A172 (cell line): ENCODE measurements at regions not wholly inside any gene's neighbourhood (a gene's known extent, or its start where the extent isn't known, plus 50 kb on each side); places are given as distances from the start of the nearest gene placed in this dataset.

Experiments used
- DNase-seq: peaks from one replicate; pipeline ENCODE4 v3.0.0-alpha.2; 2015; ENCODE audit warnings: low spot score

DNA sequence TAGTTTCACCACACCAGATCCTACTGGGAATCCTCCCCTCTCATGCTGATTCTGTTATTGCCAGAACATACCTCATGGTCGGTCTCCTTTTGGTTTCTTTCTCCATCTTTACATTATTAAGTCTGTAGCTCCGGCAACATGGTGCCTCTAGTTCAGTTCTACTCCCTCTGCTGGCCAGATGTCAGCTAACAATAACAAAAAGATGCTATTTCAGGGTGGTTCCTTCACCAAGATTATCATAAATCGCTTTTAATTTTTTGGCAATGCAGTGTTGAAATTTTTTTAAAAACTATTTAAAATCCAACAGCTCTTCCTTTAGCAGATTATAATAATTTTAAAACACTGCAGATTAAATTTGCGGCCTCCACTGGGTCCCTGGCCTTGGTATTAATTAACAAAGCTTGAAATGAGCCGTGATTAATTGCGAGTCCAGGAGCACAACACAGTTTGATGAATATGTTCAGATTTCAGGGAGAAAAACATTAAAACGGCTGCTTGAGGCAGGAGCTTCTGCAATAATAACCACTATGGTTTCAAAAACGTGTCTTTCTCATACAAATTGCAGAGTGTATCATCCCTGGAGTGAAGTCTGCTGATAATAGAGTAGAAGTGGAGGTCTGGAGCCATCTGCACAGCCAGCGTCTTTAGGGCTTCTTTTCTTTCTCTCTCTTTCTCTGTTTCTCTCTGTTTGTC, 492.9 kb upstream of the KIRREL3 start:
- no peak for DNase-seq

DNA sequence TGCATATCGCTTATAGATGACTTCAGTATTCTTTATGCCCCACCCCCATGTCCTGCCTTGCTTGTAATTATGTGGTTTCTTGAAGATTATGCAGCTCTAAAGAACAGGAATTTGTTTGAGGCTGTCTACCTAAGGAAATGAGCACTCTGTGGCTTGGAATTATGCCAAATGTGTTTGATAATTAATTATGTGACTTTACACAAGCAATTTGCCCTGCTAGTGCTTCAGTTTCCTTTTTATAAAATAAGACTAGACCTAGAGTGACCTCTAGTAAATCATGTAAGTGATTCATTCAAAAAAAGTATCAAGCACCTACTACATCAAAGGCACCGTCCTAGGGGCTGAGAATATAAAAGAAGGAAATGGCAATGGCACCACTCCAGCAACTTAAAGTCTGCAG, 491.5 kb upstream of the KIRREL3 start:
- peak; percentile 1 for DNase-seq

GRCh38 chr11:127491589-127491988, 491.0 kb upstream of the KIRREL3 start:
- DNase-seq = no peak

DNA sequence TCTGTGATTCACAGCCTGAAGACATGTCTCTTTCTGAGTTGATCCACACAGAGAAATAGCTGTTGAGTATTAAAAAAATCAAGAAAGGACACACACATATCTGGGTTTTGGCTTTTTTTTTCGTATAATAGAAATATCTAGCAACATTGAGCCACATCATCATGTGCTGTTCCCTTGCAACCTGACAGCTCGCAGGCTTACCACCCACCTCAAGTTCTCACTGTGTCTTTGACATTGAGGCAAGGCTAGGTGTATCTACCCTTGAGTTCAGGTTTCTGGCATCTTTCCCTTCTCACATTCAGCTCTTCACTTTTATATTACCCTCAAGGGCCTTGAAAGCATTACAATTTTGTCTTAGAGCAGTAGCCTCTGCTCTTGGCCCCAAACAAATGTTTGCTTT, 490.3 kb upstream of the KIRREL3 start:
- DNase-seq = no peak

DNA sequence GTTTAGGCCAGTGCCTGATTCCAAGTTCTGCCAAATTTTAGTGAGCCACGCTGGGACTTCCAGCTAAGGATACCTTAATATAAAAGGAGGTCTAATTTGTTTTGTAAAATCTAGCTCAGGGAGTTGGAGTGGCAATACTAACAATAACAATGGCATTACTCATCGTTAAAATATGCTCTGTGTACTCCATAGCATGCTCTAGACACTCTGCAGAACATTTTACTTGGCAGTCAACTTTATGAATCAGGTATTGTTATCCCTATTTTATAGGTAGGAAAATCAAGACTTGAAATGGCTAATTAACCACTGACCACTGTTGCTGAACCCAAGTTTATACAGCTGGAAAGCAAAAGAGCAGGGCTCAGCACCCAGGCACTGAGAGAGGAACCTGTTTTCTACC, 485.0 kb upstream of the KIRREL3 start:
- DNase-seq = peak; percentile 40

GRCh38 chr11:127481391-127481790, 480.8 kb upstream of the KIRREL3 start:
- DNase-seq = no peak

DNA sequence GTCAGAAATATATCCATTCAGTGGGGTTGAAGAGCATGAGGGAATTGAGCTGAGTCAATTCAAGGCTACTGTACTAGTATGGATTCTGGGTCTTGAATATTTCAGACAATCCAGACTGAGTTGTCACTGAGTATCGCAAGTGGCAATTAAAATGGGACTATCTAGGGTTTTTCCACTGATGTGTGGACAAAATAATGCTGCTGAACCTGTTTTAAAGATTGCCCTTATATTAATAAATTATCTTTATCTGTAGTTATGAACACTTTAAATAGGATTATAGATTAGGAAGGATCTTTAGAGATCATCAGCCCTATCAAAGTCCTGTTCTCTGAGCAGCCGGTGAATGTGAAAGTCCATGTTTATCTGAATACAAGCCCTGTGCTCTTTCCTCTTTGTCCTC, 478.3 kb upstream of the KIRREL3 start:
- no peak for DNase-seq

DNA sequence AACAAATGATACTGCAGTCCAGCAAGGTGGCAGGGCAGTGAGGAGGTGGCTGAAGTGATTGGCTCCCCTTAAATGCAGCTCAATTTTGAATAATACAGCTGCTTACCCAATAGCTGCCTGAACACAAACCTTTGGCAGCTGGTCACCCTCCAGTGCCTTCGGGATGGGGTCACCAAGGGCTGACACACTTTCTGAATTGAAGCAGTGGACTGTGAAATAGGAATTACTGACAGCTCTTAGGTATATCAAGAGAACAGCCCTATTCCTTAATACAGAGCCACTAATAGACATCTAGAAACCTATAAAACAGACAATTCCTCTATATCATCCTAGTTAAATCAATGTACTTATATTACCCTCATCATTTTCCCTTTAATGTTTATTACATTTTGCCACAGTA, 474.2 kb upstream of the KIRREL3 start:
- no peak for DNase-seq

GRCh38 chr11:127472505-127472904, 471.9 kb upstream of the KIRREL3 start:
- DNase-seq = no peak

GRCh38 chr11:127471662-127472061, 471.1 kb upstream of the KIRREL3 start:
- DNase-seq = no peak

GRCh38 chr11:127470306-127470884, 469.8 kb upstream of the KIRREL3 start:
- DNase-seq = peak; percentile 21

GRCh38 chr11:127464325-127464724, 463.8 kb upstream of the KIRREL3 start:
- DNase-seq = no peak

- DNase-seq = no peak
Observed at GRCh38 chr11:127462065-127462344, 461.4 kb upstream of the KIRREL3 start.

GRCh38 chr11:127461241-127462064, 460.9 kb upstream of the KIRREL3 start:
- DNase-seq = no peak

- DNase-seq = no peak
Observed at GRCh38 chr11:127458561-127458960, 458.0 kb upstream of the KIRREL3 start.

DNA sequence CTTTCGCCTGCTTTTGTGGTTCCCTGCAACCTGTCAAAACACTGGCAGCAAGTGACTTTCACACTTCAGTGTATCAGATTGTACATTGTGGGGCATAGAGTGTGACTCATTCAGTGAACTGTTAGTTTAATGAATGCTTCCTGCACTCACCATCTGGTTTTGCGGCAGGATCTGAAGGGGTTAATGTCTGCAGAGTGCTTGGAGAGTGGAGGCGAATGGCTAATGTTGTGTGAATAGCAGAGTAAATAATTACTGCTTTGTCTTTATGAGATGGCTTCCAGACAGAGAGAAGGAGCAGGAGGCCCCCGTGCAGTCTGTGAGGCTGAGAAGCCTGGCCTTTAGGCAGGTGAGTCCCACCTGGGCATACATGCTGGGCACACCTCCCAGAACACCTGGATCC, 454.3 kb upstream of the KIRREL3 start:
- no peak for DNase-seq

- DNase-seq = no peak
Observed at GRCh38 chr11:127452533-127452932, 452.0 kb upstream of the KIRREL3 start.

GRCh38 chr11:127451861-127452260, 451.3 kb upstream of the KIRREL3 start:
- no peak for DNase-seq

GRCh38 chr11:127448101-127448500, 447.5 kb upstream of the KIRREL3 start:
- DNase-seq = no peak

GRCh38 chr11:127445476-127445875, 444.9 kb upstream of the KIRREL3 start:
- no peak for DNase-seq

GRCh38 chr11:127443297-127443696, 442.7 kb upstream of the KIRREL3 start:
- no peak for DNase-seq

DNA sequence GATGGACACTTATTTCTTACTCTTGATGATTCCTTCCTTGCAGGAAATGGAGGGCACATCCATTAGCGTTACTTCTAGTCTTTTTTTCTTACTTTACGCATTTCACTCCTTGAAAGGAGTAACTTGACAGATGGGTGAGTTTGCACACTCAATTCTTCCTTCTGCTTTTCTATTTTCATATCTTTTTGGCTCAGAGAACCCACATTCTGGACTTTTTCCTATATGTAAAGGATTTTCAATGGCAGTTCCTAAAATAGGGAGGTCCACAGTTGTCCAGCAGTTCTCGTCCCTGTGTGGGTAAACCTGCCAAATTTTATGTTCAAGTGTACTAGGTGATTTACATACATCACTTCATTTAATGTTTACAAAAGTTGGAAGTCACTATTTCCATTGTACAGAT, 440.0 kb upstream of the KIRREL3 start:
- no peak for DNase-seq

DNA sequence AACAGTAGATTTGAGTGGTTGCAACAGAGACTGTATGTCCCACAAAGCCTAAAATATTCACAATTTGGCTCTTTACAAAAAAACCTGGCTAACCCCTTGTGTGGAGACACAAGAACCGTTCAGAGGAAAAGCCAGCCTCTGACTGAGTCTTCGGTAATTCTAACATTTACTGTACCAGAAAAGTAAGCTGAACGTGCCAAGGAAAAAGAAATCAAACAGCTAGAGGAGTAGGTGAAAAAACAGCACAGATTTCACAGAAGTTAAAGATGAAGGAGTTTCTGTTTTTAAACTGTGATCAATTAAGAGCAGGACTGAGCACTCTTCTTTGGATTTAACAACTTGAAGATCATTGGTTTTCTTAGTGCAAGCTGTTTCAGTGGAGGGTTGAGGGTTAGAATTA, 424.7 kb upstream of the KIRREL3 start:
- no peak for DNase-seq
